GM21360 (cell line): ENCODE measurements at regions not wholly inside any gene's neighbourhood (a gene's known extent, or its start where the extent isn't known, plus 50 kb on each side); places are given as distances from the start of the nearest gene placed in this dataset.

Experiments used
- ATAC-seq: cut with Tn5 transposase; IDR thresholded peaks from one replicate; pipeline ENCODE4 v1.9.1; 2021; ENCODE audit warnings: mild to moderate bottlenecking, moderate library complexity; ENCODE audit not compliant: unreplicated experiment

DNA sequence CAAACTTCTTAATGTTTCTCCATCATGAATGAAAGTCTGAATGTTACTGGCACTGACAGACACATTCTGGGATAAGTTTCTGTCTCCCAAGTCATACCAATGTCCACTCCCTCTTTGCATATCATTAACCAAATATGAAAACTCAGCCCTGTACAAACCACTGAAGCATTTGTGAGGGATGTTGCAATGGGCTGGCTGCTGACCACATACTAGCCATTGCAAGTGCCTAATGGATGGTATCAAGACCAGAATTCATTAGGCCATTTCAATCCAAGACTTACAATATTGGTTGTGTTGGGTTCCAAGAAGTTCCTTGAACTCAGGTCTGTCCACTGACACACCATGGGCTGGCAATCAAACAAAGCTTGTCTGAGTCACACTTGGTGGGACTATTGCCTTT, 73.8 kb downstream of the CBLN2 start:
- ATAC-seq, result no peak

DNA sequence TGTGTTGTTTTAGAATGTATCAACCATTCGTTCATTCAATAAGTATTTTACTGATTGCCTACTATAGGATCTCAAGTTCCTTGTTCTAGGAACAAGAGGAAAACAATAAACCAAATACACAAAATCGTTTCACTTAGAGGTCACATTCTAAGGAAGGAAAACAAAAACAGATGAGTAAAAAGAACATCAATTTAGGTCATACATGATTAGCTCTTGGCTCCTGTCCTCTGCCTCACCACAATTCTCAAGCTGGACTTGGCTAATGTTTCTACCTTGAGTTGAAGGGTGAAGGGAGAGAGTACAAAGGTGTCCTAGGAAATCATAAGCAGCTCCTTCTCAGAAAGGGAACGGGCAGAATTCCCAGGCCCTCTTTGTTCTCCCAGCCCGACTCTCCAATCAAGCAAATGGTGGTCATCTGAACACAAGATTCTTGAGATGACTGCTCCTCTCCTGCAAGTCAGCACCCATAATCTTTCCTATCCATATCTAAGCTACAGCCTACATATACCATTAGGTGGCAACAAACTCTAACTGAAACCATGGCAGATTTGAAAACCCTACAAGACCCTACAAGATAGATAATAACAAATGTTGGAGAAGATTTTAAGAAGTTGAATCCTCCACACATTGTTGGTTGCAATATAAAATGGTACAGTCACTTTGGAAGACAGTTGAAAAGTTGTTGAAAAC, 76.0 kb downstream of the CBLN2 start:
- ATAC-seq, result no peak

DNA sequence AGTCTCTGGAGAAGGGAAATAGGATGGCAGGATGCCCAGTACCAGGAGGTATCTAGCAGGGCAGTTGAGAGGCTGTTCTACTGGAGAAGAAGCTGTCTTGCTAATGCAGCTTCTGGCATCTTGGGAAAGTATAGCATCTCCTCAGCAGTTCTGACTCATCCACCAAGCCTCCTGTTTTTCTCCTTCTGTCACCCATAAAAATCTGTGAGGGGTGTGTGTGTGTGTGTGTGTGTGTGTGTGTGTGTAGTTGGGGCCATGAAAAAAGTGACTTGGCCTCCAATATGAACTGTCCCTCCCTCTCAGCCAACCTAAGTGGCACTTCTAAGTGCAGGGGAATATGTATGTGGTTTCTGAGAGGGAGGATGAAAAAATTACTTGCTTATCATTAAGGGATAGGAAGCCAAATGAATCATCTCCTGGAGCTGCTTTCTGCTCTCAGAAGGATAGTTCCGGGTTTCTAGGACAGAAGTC, 83.9 kb downstream of the CBLN2 start:
- ATAC-seq, result no peak

DNA sequence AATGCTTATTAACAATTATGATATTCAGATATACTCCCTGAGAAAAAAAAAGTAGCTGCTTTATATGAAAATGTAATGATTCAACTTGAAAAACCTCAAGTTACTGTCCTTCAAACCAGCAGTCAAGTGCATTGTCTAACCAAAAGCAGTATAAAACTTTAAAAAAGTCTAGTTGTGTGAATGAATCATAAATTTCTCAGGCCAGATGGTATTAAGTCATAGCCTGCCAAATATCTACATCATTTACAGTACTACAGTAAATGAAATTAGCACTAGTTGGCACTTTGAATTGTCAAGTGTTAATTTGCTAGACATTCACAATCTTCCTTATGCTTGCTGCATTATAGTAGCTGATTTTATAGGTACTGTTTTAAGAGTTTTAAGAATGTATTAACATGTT, 85.9 kb downstream of the CBLN2 start:
- no peak for ATAC-seq

DNA sequence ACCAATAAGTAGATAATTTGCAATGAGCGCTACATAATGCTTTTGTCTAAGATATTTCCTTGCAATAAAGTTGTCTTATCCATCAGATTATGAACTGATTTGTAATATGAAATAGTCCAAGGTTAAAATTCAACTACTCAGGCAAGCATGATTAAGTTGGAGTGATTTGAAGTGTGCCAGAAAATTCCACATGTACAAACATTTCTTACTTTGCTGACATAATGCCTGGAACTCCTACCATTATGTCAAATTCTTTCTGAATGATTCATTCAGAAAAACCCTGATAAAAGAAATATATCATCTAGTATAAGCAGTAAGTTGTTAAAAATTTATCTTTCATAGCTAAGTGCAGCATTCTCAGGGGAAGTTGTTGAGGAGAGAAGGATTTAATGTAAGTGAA, 87.3 kb downstream of the CBLN2 start:
- no peak for ATAC-seq

- ATAC-seq, result no peak
Observed at GRCh38 chr18:72452328-72452727, 91.8 kb downstream of the CBLN2 start.

- ATAC-seq, result no peak
Observed at GRCh38 chr18:72444798-72445155, 99.4 kb downstream of the CBLN2 start.

- no peak for ATAC-seq
Observed at GRCh38 chr18:72444111-72444797, 99.9 kb downstream of the CBLN2 start.

- ATAC-seq, result no peak
Observed at GRCh38 chr18:72436401-72436800, 107.7 kb downstream of the CBLN2 start.

DNA sequence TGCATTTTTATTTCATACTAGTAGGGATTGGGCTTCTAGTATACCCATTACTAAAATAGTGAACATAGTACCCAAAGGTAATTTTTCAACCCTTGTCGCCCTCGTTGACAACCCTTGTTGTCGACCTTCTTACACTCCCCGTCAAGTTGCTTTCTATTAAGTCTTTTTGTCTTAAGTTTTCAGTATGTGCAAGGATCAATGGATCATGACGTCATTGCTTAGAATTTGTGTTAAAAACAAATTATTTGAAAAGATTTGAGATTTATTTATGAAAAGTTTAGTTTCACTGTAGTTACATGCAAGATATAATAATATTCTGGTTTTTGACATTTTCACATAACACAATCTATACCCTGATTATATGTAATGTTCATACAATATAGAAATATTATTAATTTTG, 110.4 kb downstream of the CBLN2 start:
- ATAC-seq, result no peak

DNA sequence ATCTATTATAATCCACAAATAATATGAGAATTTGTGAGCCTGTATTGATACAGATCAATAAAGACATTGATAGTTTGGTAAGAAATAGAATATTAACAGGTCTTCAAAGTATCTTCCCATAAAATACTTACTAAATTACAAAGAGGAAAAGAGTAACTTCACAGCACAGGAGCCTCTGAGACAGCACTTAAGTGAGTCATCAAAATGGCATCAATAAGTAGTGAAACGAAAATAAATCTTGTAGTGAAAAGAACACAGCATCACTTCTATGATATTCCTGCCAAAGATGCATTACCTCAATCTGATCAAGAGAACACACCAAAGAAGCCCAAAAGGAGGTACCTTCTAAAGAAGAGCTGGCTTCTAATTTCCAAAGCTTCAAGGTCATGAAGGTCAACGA, 116.4 kb downstream of the CBLN2 start:
- no peak for ATAC-seq

DNA sequence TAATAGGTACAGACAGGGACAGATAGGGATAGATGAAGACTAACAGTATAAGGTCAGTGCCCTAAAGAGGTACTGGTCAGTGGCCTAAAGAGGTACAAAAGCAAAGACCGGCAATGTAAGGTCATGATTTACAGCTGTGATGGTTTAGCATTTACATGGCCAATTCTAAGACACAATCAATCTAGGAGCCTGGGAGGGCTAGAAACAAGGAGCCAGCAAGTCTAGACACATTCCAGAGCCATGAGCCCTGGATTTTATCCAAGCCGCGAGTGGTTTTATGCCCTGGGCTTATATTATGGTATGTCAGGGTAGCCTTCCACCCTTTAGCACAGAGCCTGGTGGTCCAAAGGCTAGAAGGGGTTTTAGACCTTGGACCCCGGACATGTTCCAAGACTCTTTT, 124.2 kb downstream of the CBLN2 start:
- ATAC-seq, result no peak

DNA sequence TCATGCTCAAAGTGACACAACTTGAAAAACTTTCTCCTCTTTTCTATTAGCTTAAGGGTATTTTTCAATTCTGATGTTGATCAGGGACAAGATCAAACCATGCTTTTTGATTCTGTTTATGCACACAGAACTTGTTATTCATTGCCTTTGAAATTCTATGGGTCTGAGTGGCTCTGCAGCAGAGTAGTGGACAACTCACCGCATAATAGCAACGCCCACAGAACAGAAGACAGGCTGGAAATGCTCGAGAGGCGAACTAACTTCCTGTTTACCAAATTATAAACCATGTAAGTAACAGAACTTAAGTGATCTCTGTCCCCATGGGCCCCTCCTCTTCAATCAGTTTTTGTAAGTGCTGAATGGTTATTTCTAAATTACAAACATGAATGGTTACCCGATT, 131.2 kb downstream of the CBLN2 start:
- ATAC-seq, result no peak

- no peak for ATAC-seq
Observed at GRCh38 chr18:72411261-72411660, 132.9 kb downstream of the CBLN2 start.

DNA sequence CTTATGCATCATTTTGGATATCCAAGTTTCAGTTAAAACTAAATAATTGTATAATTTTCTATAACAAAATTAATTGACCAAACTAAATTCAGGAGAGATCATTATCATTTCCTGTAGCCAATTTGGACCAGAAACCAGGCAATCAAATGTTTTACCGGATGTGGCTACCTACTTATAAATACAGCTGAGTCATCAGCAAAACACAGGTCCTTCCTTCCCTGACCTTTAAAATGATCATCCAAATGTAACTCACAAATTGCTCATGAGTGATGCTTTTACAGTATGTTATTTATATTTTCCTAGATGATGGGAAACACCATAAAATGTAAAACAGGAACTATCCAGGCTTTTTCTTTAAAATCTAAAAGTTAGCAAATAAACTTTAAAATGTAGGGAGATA, 133.7 kb downstream of the CBLN2 start:
- ATAC-seq, result no peak

GRCh38 chr18:72409903-72410302, 134.2 kb downstream of the CBLN2 start:
- no peak for ATAC-seq

DNA sequence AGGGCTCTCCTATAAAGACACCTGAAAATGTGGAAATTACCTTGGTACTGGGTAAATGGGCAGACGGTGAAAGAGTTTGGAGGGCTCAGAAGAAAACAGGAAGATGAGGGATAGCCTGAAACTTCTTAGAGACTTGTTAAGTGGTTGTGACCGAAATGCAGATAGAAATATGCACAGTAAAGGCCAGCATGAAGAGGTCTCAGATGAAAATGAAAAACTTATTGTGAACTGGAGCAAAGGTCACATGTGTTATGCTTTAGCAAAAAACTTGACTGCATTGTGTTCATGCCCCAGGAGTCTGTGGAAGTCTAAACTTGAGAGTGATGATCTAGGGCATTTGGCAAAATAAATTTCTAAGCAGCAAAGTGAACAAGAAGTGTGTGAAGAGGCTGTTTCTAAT, 137.1 kb downstream of the CBLN2 start:
- no peak for ATAC-seq

DNA sequence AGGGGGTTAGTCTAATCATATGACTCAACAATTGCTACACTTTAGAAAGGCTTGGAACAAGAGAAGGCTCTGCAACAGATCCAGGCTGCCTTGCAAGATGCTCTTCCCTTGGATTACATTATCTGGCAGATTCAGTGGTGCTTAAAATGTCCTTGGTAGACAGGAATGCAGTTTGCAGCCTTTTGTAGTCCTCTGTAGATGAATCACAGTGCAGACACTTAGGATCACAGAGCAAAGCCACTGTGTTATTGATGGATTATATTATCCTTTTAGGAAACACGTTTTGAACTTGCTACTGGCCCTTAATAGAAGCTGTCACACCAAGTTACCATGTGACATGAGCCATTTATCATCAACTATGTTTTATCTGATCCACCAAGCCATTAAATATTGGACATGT, 152.2 kb downstream of the CBLN2 start:
- no peak for ATAC-seq

- no peak for ATAC-seq
Observed at GRCh38 chr18:72391427-72391826, 152.7 kb downstream of the CBLN2 start.

DNA sequence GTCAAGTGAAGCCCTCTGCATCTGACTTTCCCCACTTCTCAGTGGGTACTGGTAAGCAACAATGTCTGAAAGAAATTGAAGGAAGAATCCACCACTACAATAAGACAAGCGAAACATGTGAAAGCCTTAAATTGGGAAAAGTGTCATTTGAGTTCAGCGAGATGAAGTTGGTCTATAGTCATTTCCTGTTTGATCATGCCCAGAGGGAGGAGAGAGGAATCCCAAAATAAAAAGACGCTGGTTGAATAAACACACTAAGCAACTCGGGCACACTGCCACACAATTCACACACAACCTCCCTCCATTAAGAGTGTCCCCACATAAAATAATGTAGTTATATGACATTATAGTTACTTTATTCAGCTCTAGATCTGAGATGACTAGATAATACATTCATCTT, 166.1 kb downstream of the CBLN2 start:
- ATAC-seq, result no peak

GRCh38 chr18:72376256-72376655, 167.9 kb downstream of the CBLN2 start:
- no peak for ATAC-seq

GRCh38 chr18:72375618-72376017, 168.5 kb downstream of the CBLN2 start:
- ATAC-seq, result no peak

DNA sequence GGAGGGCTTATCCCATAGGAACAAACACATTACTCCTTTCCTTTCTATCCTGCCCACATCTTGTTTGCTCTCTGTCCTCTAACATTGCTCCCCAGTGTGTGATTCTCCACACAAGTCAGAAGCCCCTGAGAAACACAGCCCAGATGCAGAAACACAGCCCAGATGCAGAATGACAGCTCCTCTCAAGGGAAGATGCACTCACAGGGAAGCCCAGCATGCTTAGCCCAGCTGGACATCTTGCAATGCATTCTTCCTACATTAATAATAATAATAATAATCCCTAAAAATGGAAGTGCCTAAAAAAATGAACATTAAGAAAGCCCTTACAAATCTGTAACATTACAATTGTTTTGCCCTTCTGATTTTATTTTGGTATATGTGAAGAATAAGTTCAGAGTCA, 172.1 kb downstream of the CBLN2 start:
- no peak for ATAC-seq
